GM12892 (cell line): ENCODE measurements at regions not wholly inside any gene's neighbourhood (a gene's known extent, or its start where the extent isn't known, plus 50 kb on each side); places are given as distances from the start of the nearest gene placed in this dataset.

Source experiments
- POLR2A ChIP-seq: IDR thresholded peaks from 2 replicates; pipeline ENCODE4 v1.6.1; 2011; ENCODE audit warnings: low read depth, low read length, control low read depth
- TAF1 ChIP-seq: IDR thresholded peaks from 2 replicates; pipeline ENCODE4 v1.6.1; 2011; ENCODE audit warnings: low read depth, mild to moderate bottlenecking, control low read depth, low read length, borderline replicate concordance

GRCh38 chr17:34070712-34071111 lies 184.4 kb upstream of the CCL2 start:
- TF ChIP-seq POLR2A: no peak
- no peak for TF ChIP-seq TAF1
